ACHN (cell line): ENCODE measurements at regions not wholly inside any gene's neighbourhood (a gene's known extent, or its start where the extent isn't known, plus 50 kb on each side); places are given as distances from the start of the nearest gene placed in this dataset.

Experiments used
- DNase-seq: peaks from one replicate; pipeline ENCODE4 v3.0.0-alpha.2; 2015
- in situ Hi-C: cut with HindIII; loops from 2 replicates; pipeline ENCODE4 v1.10.0; 2017; ENCODE audit warnings: low sequenced_read_pairs, low pct_ligation_motif_present, low pct_unique_long_range_greater_than_20kb

GRCh38 chr19:28487999-28488398, 725.0 kb downstream of the UQCRFS1 start:
- DNase-seq: no peak
- in situ Hi-C loops: no loop called here

DNA sequence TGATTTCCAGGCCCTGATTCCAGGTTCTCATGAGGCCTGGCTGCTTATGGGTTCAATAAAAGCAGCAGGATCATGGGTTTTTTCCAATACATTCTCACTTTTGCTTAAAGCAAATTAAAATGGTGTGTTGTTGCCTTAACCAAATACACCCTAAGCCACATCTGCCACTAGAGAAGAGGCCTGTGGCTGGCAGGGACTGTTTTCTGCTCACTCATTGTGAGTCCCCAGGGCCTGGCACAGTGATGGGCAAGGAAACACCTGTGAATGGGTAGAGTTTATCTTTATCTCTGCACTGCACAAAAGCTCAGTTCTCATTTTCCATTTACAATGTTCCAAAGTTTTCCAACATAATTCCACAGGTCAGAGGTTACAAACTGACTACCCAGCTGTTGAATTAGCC, 726.0 kb downstream of the UQCRFS1 start:
- DNase-seq: no peak
- in situ Hi-C loops: no loop called here

DNA sequence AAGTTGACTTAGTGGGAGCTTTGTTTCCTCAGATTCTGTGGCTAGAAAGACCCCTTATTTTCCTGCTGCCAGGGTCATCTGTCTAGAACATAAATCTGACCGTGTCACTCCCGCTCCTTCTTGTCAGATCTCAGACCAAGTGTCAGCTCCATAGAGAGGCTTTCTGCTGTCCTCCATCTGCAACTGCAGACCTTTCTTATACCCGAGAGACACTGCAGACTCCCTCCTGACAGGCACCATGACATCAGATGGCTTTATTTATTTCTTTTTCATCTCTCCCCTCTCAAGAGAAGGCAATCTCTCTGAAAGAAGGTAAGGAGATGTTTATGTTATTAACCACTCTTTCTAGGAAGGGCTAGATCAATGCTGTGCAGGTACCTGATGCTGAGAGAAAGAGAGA, 726.5 kb downstream of the UQCRFS1 start:
- DNase-seq: no peak
- in situ Hi-C loops: no loop called here

DNA sequence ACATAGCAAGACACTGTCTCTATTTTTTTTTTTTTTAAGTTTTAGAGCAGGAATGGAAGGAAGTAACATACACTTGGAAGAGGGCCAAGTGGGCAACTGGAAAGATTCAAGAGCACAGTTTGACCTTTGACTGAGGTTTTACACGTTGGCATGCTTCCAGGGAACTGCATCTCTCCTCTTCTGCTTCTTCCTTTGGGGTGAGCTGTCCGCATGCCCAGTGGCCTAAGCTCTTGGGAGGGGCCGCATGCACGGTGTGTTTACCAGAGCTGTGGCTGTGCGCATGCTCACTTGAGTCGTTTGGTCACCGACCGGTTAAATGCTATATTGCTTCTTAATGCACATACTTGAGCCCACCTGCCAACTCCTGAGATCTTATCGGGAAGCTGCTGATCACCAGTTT, 727.7 kb downstream of the UQCRFS1 start:
- no peak for DNase-seq
- in situ Hi-C loops: no loop called here

GRCh38 chr19:28483197-28483596, 729.8 kb downstream of the UQCRFS1 start:
- in situ Hi-C loops: no loop called here
- no peak for DNase-seq

GRCh38 chr19:28482221-28482620, 730.7 kb downstream of the UQCRFS1 start:
- in situ Hi-C loops: no loop called here
- DNase-seq: no peak

GRCh38 chr19:28481674-28482073, 731.3 kb downstream of the UQCRFS1 start:
- in situ Hi-C loops: no loop called here
- DNase-seq: no peak

DNA sequence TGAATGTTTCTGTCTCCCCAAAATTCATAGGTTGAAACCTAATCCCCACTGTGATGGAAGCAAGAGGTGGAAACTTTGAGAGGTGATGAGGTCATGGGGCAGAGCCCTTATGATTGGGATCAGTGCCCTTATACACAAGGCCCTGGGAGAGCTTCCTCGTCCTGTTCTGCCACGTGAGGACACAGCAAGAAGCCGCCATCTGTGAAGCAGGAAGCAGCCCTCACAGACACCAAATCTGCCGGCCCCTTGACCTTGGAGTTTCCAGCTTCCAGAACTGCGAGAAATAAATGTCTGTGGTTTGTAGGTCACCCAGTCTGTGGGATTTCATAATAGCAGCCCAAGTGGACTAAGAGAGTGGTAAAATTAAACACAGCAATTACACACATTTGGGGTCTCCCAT, 737.4 kb downstream of the UQCRFS1 start:
- in situ Hi-C loops: no loop called here
- DNase-seq: no peak

- in situ Hi-C loops: no loop called here
These were observed 740.1 kb downstream of the UQCRFS1 start for GRCh38 chr19:28472843-28473242.

DNA sequence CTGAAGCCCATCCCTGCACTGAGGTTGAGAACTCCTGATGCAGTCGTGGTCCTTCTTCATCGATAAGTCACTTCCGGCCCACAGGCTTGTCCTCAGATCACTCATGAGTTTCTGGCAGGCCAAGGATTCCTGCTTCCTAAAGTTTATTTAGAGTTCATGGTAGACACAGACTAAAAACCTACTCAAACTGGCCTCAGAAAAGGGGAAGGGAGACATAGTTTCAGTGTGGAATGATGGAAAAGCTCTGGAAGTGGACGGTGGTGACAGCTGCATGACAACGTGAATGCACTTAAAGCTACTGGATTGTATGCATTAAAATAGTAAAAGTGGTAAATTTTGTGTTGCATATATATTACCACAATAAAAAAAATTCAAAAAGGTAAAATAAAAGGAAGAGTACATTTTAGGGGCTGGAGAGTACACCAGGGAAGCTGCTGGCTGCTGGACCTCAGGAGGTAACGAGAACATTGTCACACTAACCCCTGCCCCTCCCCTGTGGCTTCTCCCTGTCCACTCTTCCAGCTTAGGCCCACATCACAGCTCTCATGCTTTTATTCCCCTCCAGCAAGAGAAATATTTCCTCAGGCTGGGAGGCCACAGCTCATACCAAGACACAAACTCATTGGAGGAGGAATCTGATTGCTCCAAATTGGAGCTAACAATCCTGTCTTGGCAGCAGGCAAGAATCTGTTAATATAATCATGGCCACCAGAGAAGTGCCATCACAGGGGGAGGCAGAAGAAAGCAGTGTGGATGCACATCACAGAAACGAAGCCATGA, 741.0 kb downstream of the UQCRFS1 start:
- no peak for DNase-seq
- in situ Hi-C loops: no loop called here

More at GRCh38 chr19:28472843-28473242, 740.1 kb downstream of the UQCRFS1 start:
- no peak for DNase-seq

DNA sequence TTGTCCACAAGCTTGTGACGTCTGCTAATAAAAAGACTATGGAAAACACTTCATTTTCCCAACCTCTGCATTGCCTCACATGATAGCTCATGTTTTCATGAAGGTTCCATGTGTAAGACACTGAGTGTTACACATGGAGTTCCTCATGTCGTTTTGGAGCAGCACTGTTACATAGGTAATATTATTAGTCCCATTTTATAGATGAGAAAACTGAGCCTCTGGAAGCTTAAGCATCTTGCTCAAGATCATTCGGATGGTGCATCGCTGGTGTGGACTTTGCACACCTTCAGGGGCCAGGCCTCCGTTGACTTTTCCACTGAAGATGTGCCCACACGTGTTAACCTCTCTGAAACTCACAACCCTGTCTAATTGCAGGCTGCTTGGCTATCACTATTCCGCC, 743.4 kb downstream of the UQCRFS1 start:
- in situ Hi-C loops: no loop called here
- DNase-seq: no peak

GRCh38 chr19:28468701-28469459, 744.1 kb downstream of the UQCRFS1 start:
- peak; percentile 8 for DNase-seq
- in situ Hi-C loops: no loop called here

DNA sequence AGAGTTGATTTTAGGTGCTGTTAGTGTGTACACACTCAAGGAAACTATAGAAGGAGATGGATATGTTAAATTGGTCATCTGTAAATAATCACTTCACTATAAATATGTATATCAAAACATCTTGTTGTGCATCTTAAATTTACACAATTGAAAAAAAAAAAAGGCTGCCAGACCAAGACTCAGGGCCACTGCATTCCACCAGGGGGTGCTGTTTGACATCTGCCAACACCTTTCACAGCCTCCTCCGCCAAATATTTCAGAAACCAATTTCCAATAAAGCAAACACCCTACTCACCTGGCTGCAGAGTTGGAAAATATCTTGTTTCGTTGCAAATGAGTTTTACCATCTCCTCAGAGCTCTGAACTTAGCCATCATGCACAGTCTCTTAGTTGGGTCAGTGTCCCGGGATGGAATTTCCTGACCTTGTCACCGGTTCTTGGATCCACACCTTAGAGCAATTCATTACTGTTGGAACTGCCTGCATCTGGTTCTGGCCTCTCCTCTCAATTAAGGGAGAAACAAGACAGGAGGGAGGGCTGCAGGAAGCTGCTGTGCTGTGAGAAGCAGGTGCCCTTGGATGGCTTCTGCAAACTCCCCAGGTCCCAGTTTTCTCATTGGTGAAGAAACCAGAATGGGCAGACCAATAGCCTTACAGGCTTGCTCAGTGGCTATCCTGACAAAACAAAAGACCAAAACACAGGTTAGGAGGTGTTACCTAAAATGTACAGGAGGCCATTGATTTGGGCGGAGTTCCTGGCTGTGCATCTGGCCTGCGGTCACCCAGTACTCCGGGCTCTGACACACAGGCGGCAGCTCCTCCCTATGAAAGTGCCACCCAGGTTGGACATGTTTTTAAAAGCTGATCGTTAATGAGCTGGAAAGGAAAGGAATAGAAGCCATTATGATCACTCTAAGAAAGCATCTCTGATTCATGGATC, 746.6 kb downstream of the UQCRFS1 start:
- in situ Hi-C loops: no loop called here
- peak; percentile 46 for DNase-seq

- peak; percentile 21 for DNase-seq
- in situ Hi-C loops: no loop called here
These were observed 747.4 kb downstream of the UQCRFS1 start for GRCh38 chr19:28465371-28466086.

- DNase-seq: no peak
- in situ Hi-C loops: no loop called here
These were observed 749.4 kb downstream of the UQCRFS1 start for GRCh38 chr19:28463493-28464053.

DNA sequence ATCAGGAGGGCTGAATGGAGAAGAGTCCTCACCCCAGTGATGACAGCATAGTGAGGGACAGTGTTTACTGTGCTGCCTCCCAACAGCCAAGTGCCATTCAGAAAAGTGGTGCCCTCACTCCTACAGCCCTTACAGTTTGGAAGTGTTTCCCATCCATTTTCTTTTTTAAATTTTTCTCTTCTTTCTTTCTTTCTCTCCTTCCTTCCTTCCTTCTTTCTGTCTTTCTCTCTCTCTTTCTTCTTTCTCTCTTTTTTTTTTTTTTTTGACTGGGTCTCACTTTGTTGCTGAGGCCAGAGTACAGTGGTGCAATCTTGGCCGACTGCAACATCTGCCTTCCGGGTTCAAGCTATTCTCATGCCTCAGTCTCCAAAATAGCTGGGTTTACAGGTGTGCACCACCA, 755.3 kb downstream of the UQCRFS1 start:
- in situ Hi-C loops: no loop called here
- DNase-seq: no peak

GRCh38 chr19:28456708-28457320, 756.1 kb downstream of the UQCRFS1 start:
- in situ Hi-C loops: no loop called here
- DNase-seq: no peak

DNA sequence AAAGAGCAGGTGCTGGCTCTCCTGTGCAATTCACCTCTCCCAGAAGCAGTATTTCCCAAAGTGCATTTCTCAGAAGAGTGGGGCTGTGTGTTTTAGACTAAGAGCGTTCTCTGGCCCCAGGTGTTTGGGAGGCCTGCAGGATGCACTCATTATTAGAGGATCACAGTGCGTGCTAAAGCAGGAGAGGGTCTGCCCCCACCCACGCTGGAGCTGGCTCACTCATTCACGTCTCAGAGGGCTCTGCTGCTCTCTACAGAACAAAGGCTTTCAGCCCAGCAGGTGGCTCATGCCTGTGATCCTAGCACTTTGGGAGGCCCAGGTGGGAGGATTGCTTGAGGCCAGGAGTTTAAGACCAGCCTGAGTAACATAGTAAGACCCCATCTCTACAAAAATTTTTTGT, 756.7 kb downstream of the UQCRFS1 start:
- no peak for DNase-seq
- in situ Hi-C loops: no loop called here
